ENCODE measurements at regions not wholly inside any gene's neighbourhood (a gene's known extent, or its start where the extent isn't known, plus 50 kb on each side); places are given as distances from the start of the nearest gene placed in this dataset.

- no peak for TF ChIP-seq POLR2AphosphoS5 (IDR thresholded peaks at IDR 0.05; ENCODE audit: borderline replicate concordance, low read depth, low read length)
- no peak for TF ChIP-seq EZH2 (IDR thresholded peaks at IDR 0.05)
- TF ChIP-seq FOXP2 (optimal IDR thresholded peaks at IDR 0.05; ENCODE audit: control extremely low read depth, extremely low read length, insufficient read depth) = no peak
Observed at GRCh38 chr3:182492536-182492935, 300.8 kb upstream of the ATP11B start.
